ENCODE measurements at regions not wholly inside any gene's neighbourhood (a gene's known extent, or its start where the extent isn't known, plus 50 kb on each side); places are given as distances from the start of the nearest gene placed in this dataset.

DNA sequence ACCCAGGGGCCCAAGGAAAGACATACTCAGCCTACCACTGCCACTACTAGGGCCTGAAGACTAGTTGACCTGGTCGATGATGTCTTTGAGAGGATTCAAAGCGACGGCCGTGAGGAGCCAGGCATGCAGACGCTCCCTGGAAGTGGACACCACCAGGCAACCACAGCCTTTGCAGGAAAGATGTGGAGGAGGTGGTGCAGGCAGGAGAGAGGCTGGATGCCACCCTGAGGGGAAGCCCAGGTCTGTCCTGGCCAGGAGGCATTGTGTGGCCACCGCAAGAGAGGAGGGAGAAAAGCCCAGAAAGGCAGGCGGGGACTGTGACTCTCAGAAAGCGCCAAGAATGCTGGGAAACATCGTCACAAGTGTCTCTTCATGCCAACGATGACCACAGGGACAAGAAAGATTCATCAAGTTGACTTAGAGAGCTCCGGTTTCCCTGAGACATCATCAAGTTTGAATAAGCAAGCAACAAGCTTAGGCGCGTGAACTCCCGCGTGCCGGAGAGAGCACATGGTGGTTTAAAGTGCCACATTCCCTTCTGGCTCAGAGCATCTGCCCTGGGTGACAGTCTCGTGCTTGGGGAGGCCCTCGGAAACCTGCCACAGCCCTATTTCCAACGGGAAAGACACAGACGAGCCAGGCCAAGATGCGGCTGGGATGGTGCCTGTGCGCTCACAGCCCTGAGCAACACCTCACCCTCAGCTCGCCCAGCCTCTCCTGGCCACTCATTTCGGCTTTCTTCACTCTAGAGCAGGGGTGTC, 464.5 kb upstream of the SALL3 start:
- no peaks in the 10 kb centered on the region for H3K9me3 ChIP-seq (ENCODE audit: low read length)
- no peak overlapping the region for H3K9ac ChIP-seq (ENCODE audit: low read length)
- no peaks in the 10 kb centered on the region for H3K79me2 ChIP-seq (replicated peaks; ENCODE audit: insufficient read depth, low read length)
- H3K4me3 ChIP-seq (ENCODE audit: low read length) = no peak overlapping the region
- H3K9me2 ChIP-seq (ENCODE audit: insufficient read depth, low read length) = no peaks in the 10 kb centered on the region
- no peak overlapping the region for H3K27ac ChIP-seq (ENCODE audit: low read length)
- TF ChIP-seq TAF1 (IDR thresholded peaks at IDR 0.05; ENCODE audit: low read depth) = no peak
- TF ChIP-seq SMC3 (conservative IDR thresholded peaks at IDR 0.05; ENCODE audit: poor library complexity) = no peak
- no peak for TF ChIP-seq POLR2AphosphoS5 (IDR thresholded peaks at IDR 0.05)
- TF ChIP-seq EP300 (conservative IDR thresholded peaks at IDR 0.05; ENCODE audit: poor library complexity, severe bottlenecking) = no peak
- TF ChIP-seq, protein P1, sequence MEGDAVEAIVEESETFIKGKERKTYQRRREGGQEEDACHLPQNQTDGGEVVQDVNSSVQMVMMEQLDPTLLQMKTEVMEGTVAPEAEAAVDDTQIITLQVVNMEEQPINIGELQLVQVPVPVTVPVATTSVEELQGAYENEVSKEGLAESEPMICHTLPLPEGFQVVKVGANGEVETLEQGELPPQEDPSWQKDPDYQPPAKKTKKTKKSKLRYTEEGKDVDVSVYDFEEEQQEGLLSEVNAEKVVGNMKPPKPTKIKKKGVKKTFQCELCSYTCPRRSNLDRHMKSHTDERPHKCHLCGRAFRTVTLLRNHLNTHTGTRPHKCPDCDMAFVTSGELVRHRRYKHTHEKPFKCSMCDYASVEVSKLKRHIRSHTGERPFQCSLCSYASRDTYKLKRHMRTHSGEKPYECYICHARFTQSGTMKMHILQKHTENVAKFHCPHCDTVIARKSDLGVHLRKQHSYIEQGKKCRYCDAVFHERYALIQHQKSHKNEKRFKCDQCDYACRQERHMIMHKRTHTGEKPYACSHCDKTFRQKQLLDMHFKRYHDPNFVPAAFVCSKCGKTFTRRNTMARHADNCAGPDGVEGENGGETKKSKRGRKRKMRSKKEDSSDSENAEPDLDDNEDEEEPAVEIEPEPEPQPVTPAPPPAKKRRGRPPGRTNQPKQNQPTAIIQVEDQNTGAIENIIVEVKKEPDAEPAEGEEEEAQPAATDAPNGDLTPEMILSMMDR (IDR thresholded peaks at IDR 0.05; ENCODE audit: poor library complexity, severe bottlenecking) = no peak
- TF ChIP-seq EZH2 (IDR thresholded peaks at IDR 0.05; ENCODE audit: borderline replicate concordance, insufficient read depth, low read length, poor library complexity, severe bottlenecking) = no peak
- TF ChIP-seq, protein P2, sequence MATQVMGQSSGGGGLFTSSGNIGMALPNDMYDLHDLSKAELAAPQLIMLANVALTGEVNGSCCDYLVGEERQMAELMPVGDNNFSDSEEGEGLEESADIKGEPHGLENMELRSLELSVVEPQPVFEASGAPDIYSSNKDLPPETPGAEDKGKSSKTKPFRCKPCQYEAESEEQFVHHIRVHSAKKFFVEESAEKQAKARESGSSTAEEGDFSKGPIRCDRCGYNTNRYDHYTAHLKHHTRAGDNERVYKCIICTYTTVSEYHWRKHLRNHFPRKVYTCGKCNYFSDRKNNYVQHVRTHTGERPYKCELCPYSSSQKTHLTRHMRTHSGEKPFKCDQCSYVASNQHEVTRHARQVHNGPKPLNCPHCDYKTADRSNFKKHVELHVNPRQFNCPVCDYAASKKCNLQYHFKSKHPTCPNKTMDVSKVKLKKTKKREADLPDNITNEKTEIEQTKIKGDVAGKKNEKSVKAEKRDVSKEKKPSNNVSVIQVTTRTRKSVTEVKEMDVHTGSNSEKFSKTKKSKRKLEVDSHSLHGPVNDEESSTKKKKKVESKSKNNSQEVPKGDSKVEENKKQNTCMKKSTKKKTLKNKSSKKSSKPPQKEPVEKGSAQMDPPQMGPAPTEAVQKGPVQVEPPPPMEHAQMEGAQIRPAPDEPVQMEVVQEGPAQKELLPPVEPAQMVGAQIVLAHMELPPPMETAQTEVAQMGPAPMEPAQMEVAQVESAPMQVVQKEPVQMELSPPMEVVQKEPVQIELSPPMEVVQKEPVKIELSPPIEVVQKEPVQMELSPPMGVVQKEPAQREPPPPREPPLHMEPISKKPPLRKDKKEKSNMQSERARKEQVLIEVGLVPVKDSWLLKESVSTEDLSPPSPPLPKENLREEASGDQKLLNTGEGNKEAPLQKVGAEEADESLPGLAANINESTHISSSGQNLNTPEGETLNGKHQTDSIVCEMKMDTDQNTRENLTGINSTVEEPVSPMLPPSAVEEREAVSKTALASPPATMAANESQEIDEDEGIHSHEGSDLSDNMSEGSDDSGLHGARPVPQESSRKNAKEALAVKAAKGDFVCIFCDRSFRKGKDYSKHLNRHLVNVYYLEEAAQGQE (IDR thresholded peaks at IDR 0.05; ENCODE audit: borderline replicate concordance) = no peak
- TF ChIP-seq MXI1 (conservative IDR thresholded peaks at IDR 0.05; ENCODE audit: poor library complexity, severe bottlenecking) = no peak
- no peaks in the 10 kb centered on the region for H3F3A ChIP-seq (ENCODE audit: insufficient read depth, low read length, poor library complexity, severe bottlenecking)
- H3K36me3 ChIP-seq (ENCODE audit: insufficient read depth, low read length) = no peaks in the 10 kb centered on the region
- H2AFZ ChIP-seq (ENCODE audit: low read depth, low read length) = no peak overlapping the region
- H3K4me2 ChIP-seq (ENCODE audit: low read length) = no peak overlapping the region
- H3K27me3 ChIP-seq (ENCODE audit: insufficient read depth, low read depth, low read length) = no peaks in the 10 kb centered on the region
- no peaks in the 10 kb centered on the region for H4K20me1 ChIP-seq (ENCODE audit: insufficient read depth)

DNA sequence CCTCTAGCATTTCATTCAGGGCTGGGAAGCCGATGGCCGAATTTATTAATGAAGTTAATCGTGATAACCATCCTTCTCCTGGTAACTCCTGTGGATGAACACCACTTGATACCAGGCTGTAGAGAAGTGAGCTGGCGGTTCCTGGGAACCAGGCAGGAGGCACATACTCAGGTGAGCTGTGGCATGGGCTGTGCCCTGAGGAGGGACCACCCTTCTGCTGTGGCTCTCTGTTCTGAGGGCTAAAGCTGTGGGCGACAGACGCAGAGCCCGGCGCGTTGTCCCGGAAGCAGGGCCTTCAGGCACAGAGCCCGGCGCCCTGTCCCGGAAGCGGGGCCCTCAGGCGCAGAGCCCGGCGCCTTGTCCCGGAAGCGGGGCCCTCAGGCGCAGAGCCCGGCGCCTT, 462.3 kb upstream of the SALL3 start:
- Histone ChIP-seq H3K36me3 (ENCODE audit: insufficient read depth, low read length) (no peaks in the 10 kb centered on the region), H3K4me2 (ENCODE audit: low read length) (no peak overlapping the region), H3K9me2 (ENCODE audit: insufficient read depth, low read length) (no peaks in the 10 kb centered on the region), H3K9me3 (ENCODE audit: low read length) (no peaks in the 10 kb centered on the region), H2AFZ (ENCODE audit: low read depth, low read length) (no peak overlapping the region), H4K20me1 (ENCODE audit: insufficient read depth) (no peaks in the 10 kb centered on the region), H3K4me3 (ENCODE audit: low read length) (no peak overlapping the region), H3K27me3 (ENCODE audit: insufficient read depth, low read depth, low read length) (no peaks in the 10 kb centered on the region), H3K27ac (ENCODE audit: low read length) (no peak overlapping the region), H3F3A (ENCODE audit: insufficient read depth, low read length, poor library complexity, severe bottlenecking) (no peaks in the 10 kb centered on the region), H3K79me2 (replicated peaks; ENCODE audit: insufficient read depth, low read length) (no peaks in the 10 kb centered on the region), H3K9ac (ENCODE audit: low read length) (no peak overlapping the region)
- TF ChIP-seq EP300 (conservative IDR thresholded peaks at IDR 0.05; ENCODE audit: poor library complexity, severe bottlenecking) = no peak
- TF ChIP-seq SMC3 (conservative IDR thresholded peaks at IDR 0.05; ENCODE audit: poor library complexity) = no peak
- TF ChIP-seq RAD21 (conservative IDR thresholded peaks at IDR 0.05) = no peak
- no peak for TF ChIP-seq MXI1 (conservative IDR thresholded peaks at IDR 0.05; ENCODE audit: poor library complexity, severe bottlenecking)
- TF ChIP-seq, protein P2 (IDR thresholded peaks at IDR 0.05; ENCODE audit: borderline replicate concordance) = no peak
- TF ChIP-seq EZH2 (IDR thresholded peaks at IDR 0.05; ENCODE audit: borderline replicate concordance, insufficient read depth, low read length, poor library complexity, severe bottlenecking) = no peak
- TF ChIP-seq TAF1 (IDR thresholded peaks at IDR 0.05; ENCODE audit: low read depth) = no peak
- TF ChIP-seq, protein P1 (IDR thresholded peaks at IDR 0.05; ENCODE audit: poor library complexity, severe bottlenecking) = no peak
- no peak for TF ChIP-seq POLR2AphosphoS5 (IDR thresholded peaks at IDR 0.05)
